ENCODE measurements at regions not wholly inside any gene's neighbourhood (a gene's known extent, or its start where the extent isn't known, plus 50 kb on each side); places are given as distances from the start of the nearest gene placed in this dataset.

- Histone ChIP-seq H3K27me3 (ENCODE audit: control insufficient read depth in 2 of 2, insufficient read depth in 2 of 2, low read length in 2 of 2) (no peaks in the 10 kb centered on the region), H3K4me1 (ENCODE audit: control insufficient read depth in 2 of 2, insufficient read depth in 2 of 2, low read length in 2 of 2) (no peaks in the 10 kb centered on the region), H3K4me3 (ENCODE audit: low read length) (no peak overlapping the region), H3K27ac (ENCODE audit: low read depth, low read length) (no peak overlapping the region), H3K9me3 (ENCODE audit: control insufficient read depth in 2 of 3, low read length in 3 of 3) (no peaks in the 10 kb centered on the region), H3K36me3 (ENCODE audit: control insufficient read depth in 2 of 3, insufficient read depth in 3 of 3, low read length in 3 of 3) (no peaks in the 10 kb centered on the region)
- intact Hi-C loops (cut with micrococcal nuclease): no loop called here
- Mint-ChIP-seq H3K36me3 (no peaks in the 10 kb centered on the region), H3K9me3 (peaks cover 2 to 16% (median 8%) of the 10 kb centered on the region in 11 donors), H3K27ac (peak overlapping the region in 1 of 9 donors; percentile 38), H3K4me3 (no peak overlapping the region), H3K27me3 (no peaks in the 10 kb centered on the region), H3K4me1 (no peaks in the 10 kb centered on the region)
- no peak for DNase-seq
- ChIA-PET POLR2A (no interaction called here), CTCF (no interaction called here)
- ATAC-seq: no peak
These were observed 371.6 kb upstream of the CHST9 start for GRCh38 chr18:27556741-27557140.

- ATAC-seq (no peak), DNase-seq (no peak)
- intact Hi-C loops (cut with micrococcal nuclease): no loop called here
- no peaks in the 10 kb centered on the region for H3K36me3 ChIP-seq (ENCODE audit: control insufficient read depth in 2 of 3, insufficient read depth in 3 of 3, low read length in 3 of 3)
- H3K27me3 ChIP-seq (ENCODE audit: control insufficient read depth in 2 of 2, insufficient read depth in 2 of 2, low read length in 2 of 2): no peaks in the 10 kb centered on the region
- Mint-ChIP-seq H3K9me3 (peaks cover 0 to 26% (median 9%) of the 10 kb centered on the region in 11 donors), H3K27me3 (no peaks in the 10 kb centered on the region), H3K4me1 (no peaks in the 10 kb centered on the region), H3K4me3 (no peak overlapping the region), H3K36me3 (peaks cover 0 to 7% (median 0%) of the 10 kb centered on the region in 5 donors), H3K27ac (no peak overlapping the region)
- no peak overlapping the region for H3K27ac ChIP-seq (ENCODE audit: low read depth, low read length)
- no peaks in the 10 kb centered on the region for H3K4me1 ChIP-seq (ENCODE audit: control insufficient read depth in 2 of 2, insufficient read depth in 2 of 2, low read length in 2 of 2)
- POLR2A ChIA-PET: no interaction called here
- no peaks in the 10 kb centered on the region for H3K9me3 ChIP-seq (ENCODE audit: control insufficient read depth in 2 of 3, low read length in 3 of 3)
- no peak overlapping the region for H3K4me3 ChIP-seq (ENCODE audit: low read length)
- CTCF ChIA-PET: no interaction called here
These were observed 364.4 kb upstream of the CHST9 start for GRCh38 chr18:27549335-27550039.

- no peaks in the 10 kb centered on the region for H3K4me1 ChIP-seq (ENCODE audit: control insufficient read depth in 2 of 2, insufficient read depth in 2 of 2, low read length in 2 of 2)
- intact Hi-C loops (cut with micrococcal nuclease): no loop called here
- CTCF ChIA-PET: no interaction called here
- Mint-ChIP-seq H3K4me1 (no peaks in the 10 kb centered on the region), H3K9me3 (peaks cover 0 to 31% (median 7%) of the 10 kb centered on the region in 11 donors), H3K4me3 (no peak overlapping the region), H3K27me3 (no peaks in the 10 kb centered on the region), H3K27ac (no peak overlapping the region), H3K36me3 (peaks cover 0 to 7% (median 0%) of the 10 kb centered on the region in 5 donors)
- H3K36me3 ChIP-seq (ENCODE audit: control insufficient read depth in 2 of 3, insufficient read depth in 3 of 3, low read length in 3 of 3): no peaks in the 10 kb centered on the region
- H3K27ac ChIP-seq (ENCODE audit: low read depth, low read length): no peak overlapping the region
- H3K9me3 ChIP-seq (ENCODE audit: control insufficient read depth in 2 of 3, low read length in 3 of 3): no peaks in the 10 kb centered on the region
- ATAC-seq: no peak
- POLR2A ChIA-PET: no interaction called here
- H3K4me3 ChIP-seq (ENCODE audit: low read length): no peak overlapping the region
- no peak for DNase-seq
- no peaks in the 10 kb centered on the region for H3K27me3 ChIP-seq (ENCODE audit: control insufficient read depth in 2 of 2, insufficient read depth in 2 of 2, low read length in 2 of 2)
These were observed 361.9 kb upstream of the CHST9 start for GRCh38 chr18:27546991-27547390.

GRCh38 chr18:27544206-27544605 lies 359.1 kb upstream of the CHST9 start:
- no peaks in the 10 kb centered on the region for H3K27me3 Mint-ChIP-seq
- CTCF ChIA-PET: no interaction called here
- peaks cover 0 to 20% (median 2%) of the 10 kb centered on the region in 11 donors for H3K9me3 Mint-ChIP-seq

GRCh38 chr18:27541293-27541692 lies 356.2 kb upstream of the CHST9 start:
- H3K4me3 ChIP-seq (ENCODE audit: low read length): no peak overlapping the region
- POLR2A ChIA-PET: no interaction called here

More at GRCh38 chr18:27544206-27544605, 359.1 kb upstream of the CHST9 start:
- H3K36me3 ChIP-seq (ENCODE audit: control insufficient read depth in 2 of 3, insufficient read depth in 3 of 3, low read length in 3 of 3): no peaks in the 10 kb centered on the region
- Mint-ChIP-seq H3K27ac (no peak overlapping the region), H3K4me1 (no peaks in the 10 kb centered on the region), H3K36me3 (peaks cover 0 to 5% (median 0%) of the 10 kb centered on the region in 5 donors), H3K4me3 (no peak overlapping the region)
- H3K4me3 ChIP-seq (ENCODE audit: low read length): no peak overlapping the region
- no peak for ATAC-seq
- no peak overlapping the region for H3K27ac ChIP-seq (ENCODE audit: low read depth, low read length)
- H3K4me1 ChIP-seq (ENCODE audit: control insufficient read depth in 2 of 2, insufficient read depth in 2 of 2, low read length in 2 of 2): no peaks in the 10 kb centered on the region
- DNase-seq: no peak
- H3K27me3 ChIP-seq (ENCODE audit: control insufficient read depth in 2 of 2, insufficient read depth in 2 of 2, low read length in 2 of 2): no peaks in the 10 kb centered on the region
- intact Hi-C loops (cut with micrococcal nuclease): no loop called here
- no peaks in the 10 kb centered on the region for H3K9me3 ChIP-seq (ENCODE audit: control insufficient read depth in 2 of 3, low read length in 3 of 3)
- POLR2A ChIA-PET: no interaction called here

GRCh38 chr18:27540111-27540510 lies 355.0 kb upstream of the CHST9 start:
- intact Hi-C loops (cut with micrococcal nuclease): no loop called here
- H3K27ac Mint-ChIP-seq: no peak overlapping the region
- CTCF ChIA-PET: no interaction called here

More at GRCh38 chr18:27541293-27541692, 356.2 kb upstream of the CHST9 start:
- Histone ChIP-seq H3K27me3 (ENCODE audit: control insufficient read depth in 2 of 2, insufficient read depth in 2 of 2, low read length in 2 of 2) (no peaks in the 10 kb centered on the region), H3K4me1 (ENCODE audit: control insufficient read depth in 2 of 2, insufficient read depth in 2 of 2, low read length in 2 of 2) (no peaks in the 10 kb centered on the region), H3K9me3 (ENCODE audit: control insufficient read depth in 2 of 3, low read length in 3 of 3) (no peaks in the 10 kb centered on the region), H3K36me3 (ENCODE audit: control insufficient read depth in 2 of 3, insufficient read depth in 3 of 3, low read length in 3 of 3) (no peaks in the 10 kb centered on the region), H3K27ac (ENCODE audit: low read depth, low read length) (no peak overlapping the region)
- Mint-ChIP-seq H3K27me3 (no peaks in the 10 kb centered on the region), H3K27ac (no peak overlapping the region), H3K9me3 (peaks cover 0 to 26% (median 4%) of the 10 kb centered on the region in 11 donors), H3K36me3 (no peaks in the 10 kb centered on the region), H3K4me3 (no peak overlapping the region), H3K4me1 (no peaks in the 10 kb centered on the region)
- intact Hi-C loops (cut with micrococcal nuclease): no loop called here
- DNase-seq: no peak
- no peak for ATAC-seq
- CTCF ChIA-PET: no interaction called here

GRCh38 chr18:27528925-27529521 lies 343.9 kb upstream of the CHST9 start:
- ChIA-PET POLR2A (no interaction called here), CTCF (no interaction called here)
- DNase-seq (no peak), ATAC-seq (no peak)
- Histone ChIP-seq H3K27ac (ENCODE audit: low read depth, low read length) (no peak overlapping the region), H3K36me3 (ENCODE audit: control insufficient read depth in 2 of 3, insufficient read depth in 3 of 3, low read length in 3 of 3) (no peaks in the 10 kb centered on the region), H3K27me3 (ENCODE audit: control insufficient read depth in 2 of 2, insufficient read depth in 2 of 2, low read length in 2 of 2) (no peaks in the 10 kb centered on the region), H3K9me3 (ENCODE audit: control insufficient read depth in 2 of 3, low read length in 3 of 3) (no peaks in the 10 kb centered on the region), H3K4me3 (ENCODE audit: low read length) (no peak overlapping the region), H3K4me1 (ENCODE audit: control insufficient read depth in 2 of 2, insufficient read depth in 2 of 2, low read length in 2 of 2) (no peaks in the 10 kb centered on the region)
- intact Hi-C loops (cut with micrococcal nuclease): no loop called here
- H3K4me1 Mint-ChIP-seq: no peaks in the 10 kb centered on the region
- H3K36me3 Mint-ChIP-seq: no peaks in the 10 kb centered on the region
- no peaks in the 10 kb centered on the region for H3K27me3 Mint-ChIP-seq
- H3K4me3 Mint-ChIP-seq: no peak overlapping the region
- no peak overlapping the region for H3K27ac Mint-ChIP-seq
- peaks cover 2 to 11% (median 7%) of the 10 kb centered on the region in 11 donors for H3K9me3 Mint-ChIP-seq

More at GRCh38 chr18:27540111-27540510, 355.0 kb upstream of the CHST9 start:
- POLR2A ChIA-PET: no interaction called here
- Mint-ChIP-seq H3K27me3 (no peaks in the 10 kb centered on the region), H3K36me3 (no peaks in the 10 kb centered on the region), H3K4me3 (no peak overlapping the region), H3K4me1 (no peaks in the 10 kb centered on the region), H3K9me3 (peaks cover 0 to 26% (median 4%) of the 10 kb centered on the region in 11 donors)
- Histone ChIP-seq H3K27ac (ENCODE audit: low read depth, low read length) (no peak overlapping the region), H3K4me3 (ENCODE audit: low read length) (no peak overlapping the region), H3K27me3 (ENCODE audit: control insufficient read depth in 2 of 2, insufficient read depth in 2 of 2, low read length in 2 of 2) (no peaks in the 10 kb centered on the region), H3K36me3 (ENCODE audit: control insufficient read depth in 2 of 3, insufficient read depth in 3 of 3, low read length in 3 of 3) (no peaks in the 10 kb centered on the region), H3K4me1 (ENCODE audit: control insufficient read depth in 2 of 2, insufficient read depth in 2 of 2, low read length in 2 of 2) (no peaks in the 10 kb centered on the region), H3K9me3 (ENCODE audit: control insufficient read depth in 2 of 3, low read length in 3 of 3) (no peaks in the 10 kb centered on the region)
- ATAC-seq: no peak
- no peak for DNase-seq

All from naive thymus-derived CD4-positive, alpha-beta T cell (primary cell).